GM12878 (cell line): ENCODE measurements at regions not wholly inside any gene's neighbourhood (a gene's known extent, or its start where the extent isn't known, plus 50 kb on each side); places are given as distances from the start of the nearest gene placed in this dataset.

Experiments used
- ATAC-seq: fragments of 200-7000 bp; cut with Tn5 transposase; 3 replicates; pipeline ENCODE4 v1.9.1; 2020; ENCODE audit warnings: mild to moderate bottlenecking, moderate library complexity
- BruUV-seq: library from RNA; stranded (reverse); fragments of 400-500 nt; replicated peaks from 2 replicates; lab custom pipeline; 2021; lab: Mats Ljungman, UMichigan
- CTCF ChIA-PET: fragments of 300-600 bp; sonication (Branson Sonifier 250); formaldehyde crosslinking; extraction: SDS; loops from one replicate; lab custom pipeline; 2021; ENCODE audit warnings: inconsistent platforms; lab: Yijun Ruan, JAX
- POLR2A ChIA-PET: fragments of 350-600 bp; formaldehyde crosslinking; extraction: SDS; loops from one replicate; lab custom pipeline; 2021; ENCODE audit warnings: inconsistent platforms; lab: Charles Lee
- RAD21 ChIA-PET: fragments of 300-600 bp; sonication (Branson Sonifier 250); formaldehyde crosslinking; loops from one replicate; lab custom pipeline; 2023; ENCODE audit warnings: antibody characterized with exemption; ENCODE audit not compliant: unreplicated experiment; lab: Charles Lee
- SMC1A ChIA-PET: fragments of 300-600 bp; sonication (Branson Sonifier 250); formaldehyde crosslinking; loops from one replicate; lab custom pipeline; 2023; ENCODE audit not compliant: unreplicated experiment, uncharacterized antibody; lab: Charles Lee
- DNase-seq: peaks from one replicate; pipeline ENCODE4 v3.0.0-alpha.2; 2011; ENCODE audit warnings: low read depth, low spot score
- FAIRE-seq: peaks from 3 replicates; lab custom pipeline; 2011; peaks lifted over from hg19 to GRCh38; lab: Jason Lieb, UNC
- H2AFZ ChIP-seq: 2 replicates; pipeline ENCODE4 v1.6.0; 2011; ENCODE audit warnings: low read depth, low read length, control low read depth; ENCODE audit not compliant: control insufficient read depth
- H3K27ac ChIP-seq: 2 replicates; pipeline ENCODE4 v1.5.1; 2011; ENCODE audit warnings: control low read depth; ENCODE audit not compliant: control insufficient read depth, insufficient read depth
- H3K27me3 ChIP-seq, 2 experiments: replicated peaks in 1 of 2; 2 replicates each; pipeline versions ENCODE4 v1.6.0 to v1.6.1; 2011; ENCODE audit warnings: low read length in 1 of 2; ENCODE audit not compliant: control insufficient read depth in 2 of 2, insufficient read depth in 2 of 2
- H3K36me3 ChIP-seq, 2 experiments: 2 replicates each; pipeline ENCODE4 v1.5.1; 2011; ENCODE audit warnings: low read length in 1 of 2; ENCODE audit not compliant: control insufficient read depth in 2 of 2, insufficient read depth in 2 of 2
- H3K4me1 ChIP-seq: 2 replicates; pipeline ENCODE4 v1.6.1; 2011; ENCODE audit warnings: mild to moderate bottlenecking, low read length, moderate library complexity, mixed read lengths; ENCODE audit not compliant: control insufficient read depth, insufficient read depth
- H3K4me2 ChIP-seq: 2 replicates; pipeline ENCODE4 v1.6.0; 2011; ENCODE audit warnings: control low read depth; ENCODE audit not compliant: control insufficient read depth, insufficient read depth
- H3K4me3 ChIP-seq: fragments of 200-600 bp; sonication (generic); 2 replicates; pipeline ENCODE4 v1.5.1; 2016
- H3K79me2 ChIP-seq: 2 replicates; pipeline ENCODE4 v1.6.0; 2011; ENCODE audit warnings: low read length; ENCODE audit not compliant: control insufficient read depth, insufficient read depth
- H3K9ac ChIP-seq: 2 replicates; pipeline ENCODE4 v1.8.0; 2011; ENCODE audit warnings: low read length, control low read depth, mixed read lengths; ENCODE audit not compliant: control insufficient read depth, insufficient read depth
- H3K9me3 ChIP-seq: replicated peaks from 3 replicates; pipeline ENCODE4 v1.5.1; 2011; ENCODE audit warnings: mild to moderate bottlenecking, low read length; ENCODE audit not compliant: control insufficient read depth, insufficient read depth
- H4K20me1 ChIP-seq: 2 replicates; pipeline ENCODE4 v1.6.0; 2011; ENCODE audit not compliant: control insufficient read depth, insufficient read depth
- BCL3 ChIP-seq: IDR thresholded peaks from 2 replicates; pipeline ENCODE4 v1.6.1; 2011; ENCODE audit warnings: borderline replicate concordance, low read depth, mild to moderate bottlenecking, moderate library complexity, low read length; ENCODE audit not compliant: insufficient read depth, poor library complexity, severe bottlenecking
- CBX3 ChIP-seq: fragments of 200-600 bp; sonication (generic); IDR thresholded peaks from 2 replicates; pipeline ENCODE4 v1.6.1; 2016; ENCODE audit warnings: low read depth, borderline replicate concordance
- CBX5 ChIP-seq: sonication (generic); IDR thresholded peaks from 2 replicates; pipeline ENCODE4 v1.6.1; 2016; ENCODE audit warnings: low read depth, moderate library complexity, mild to moderate bottlenecking, inconsistent platforms
- CHD2 ChIP-seq: IDR thresholded peaks from 2 replicates; pipeline ENCODE4 v1.6.1; 2011; ENCODE audit warnings: low read depth, low read length, improper control_type of control experiment, borderline replicate concordance
- DPF2 ChIP-seq: fragments of 450-650 bp; IDR thresholded peaks from 2 replicates; pipeline ENCODE4 v1.6.1; 2017; ENCODE audit warnings: mild to moderate bottlenecking
- FOXM1 ChIP-seq: IDR thresholded peaks from 2 replicates; pipeline ENCODE4 v1.6.1; 2012; ENCODE audit warnings: low read depth, mild to moderate bottlenecking, inconsistent platforms, low read length, moderate library complexity
- IKZF2 ChIP-seq, 2 experiments: fragments of 450-650 bp; IDR thresholded peaks; 2 replicates each; pipeline ENCODE4 v1.6.1; 2017; ENCODE audit warnings: mild to moderate bottlenecking in 2 of 2, moderate library complexity in 2 of 2
- IRF5 ChIP-seq: fragments of 450-650 bp; IDR thresholded peaks from 2 replicates; pipeline ENCODE4 v1.6.1; 2017; ENCODE audit warnings: borderline replicate concordance
- NFYA ChIP-seq: IDR thresholded peaks from 2 replicates; pipeline ENCODE4 v1.6.1; 2011; ENCODE audit warnings: low read depth, mild to moderate bottlenecking, low read length, improper control_type of control experiment, borderline replicate concordance
- SMC3 ChIP-seq: IDR thresholded peaks from 2 replicates; pipeline ENCODE4 v1.6.1; 2011; ENCODE audit warnings: low read length, improper control_type of control experiment, borderline replicate concordance
- SREBF1 ChIP-seq: IDR thresholded peaks from 2 replicates; pipeline ENCODE4 v1.6.1; 2012; ENCODE audit warnings: mild to moderate bottlenecking, low read length
- SUPT20H ChIP-seq: IDR thresholded peaks from 2 replicates; pipeline ENCODE4 v1.6.1; 2011; ENCODE audit warnings: low read depth, mild to moderate bottlenecking, low read length, moderate library complexity, borderline replicate concordance; ENCODE audit not compliant: control insufficient read depth
- TAF1 ChIP-seq: IDR thresholded peaks from 2 replicates; pipeline ENCODE4 v1.6.1; 2011; ENCODE audit warnings: mild to moderate bottlenecking, low read depth, low read length, borderline replicate concordance
- WGBS: methylation state at CpG from one replicate; pipeline ENCODE4 v1.1.6; 2016; ENCODE audit warnings: low lambda C conversion rate; ENCODE audit not compliant: insufficient replicate concordance, insufficient coverage; ENCODE audit errors: missing lambda C conversion rate; 5-methylcytosine and 5-hydroxymethylcytosine counted together
- in situ Hi-C: fragments of 300-500 bp; cut with MboI; formaldehyde crosslinking; loops from 9 replicates; pipeline ENCODE4 v1.14.3; 2018; ENCODE audit warnings: mixed read lengths
- intact Hi-C: fragments of 100-400 bp; cut with micrococcal nuclease; formaldehyde crosslinking; loops from one replicate; pipeline ENCODE4 v1.14.2; 2022; ENCODE audit not compliant: unreplicated experiment

- in situ Hi-C loops (no loop called here), intact Hi-C loops (no loop called here)
- ChIA-PET RAD21 (no interaction called here), POLR2A (no interaction called here), CTCF (no interaction called here), SMC1A (no interaction called here)
- TF ChIP-seq SUPT20H, result no peak
- no peak for TF ChIP-seq NFYA
- no peak for TF ChIP-seq BCL3
- BruUV-seq, result no TSS peak
- no peak overlapping the region for H2AFZ ChIP-seq
- H3K36me3 ChIP-seq, result no peaks in the 10 kb centered on the region
- no peak overlapping the region for H3K4me3 ChIP-seq
- DNase-seq (no peak), ATAC-seq (no peak), FAIRE-seq (no peak)
- H3K27me3 ChIP-seq, result peaks cover 2% of the 10 kb centered on the region in 2 experiments; a peak in 3 of 4 replicates
- H4K20me1 ChIP-seq, result no peaks in the 10 kb centered on the region
- H3K4me1 ChIP-seq, result no peaks in the 10 kb centered on the region
- H3K79me2 ChIP-seq, result no peaks in the 10 kb centered on the region
- H3K9ac ChIP-seq, result no peak overlapping the region
- no peaks in the 10 kb centered on the region; the same call in 2 of the 3 replicates for H3K9me3 ChIP-seq
- H3K4me2 ChIP-seq, result no peak overlapping the region
- H3K27ac ChIP-seq, result no peak overlapping the region
- WGBS, result 53% methylated on average over 13 of the region's 13 CpGs
Measured at GRCh38 chr2:11068856-11069526, 86.3 kb upstream of the SLC66A3 start.

GRCh38 chr2:11069566-11070185, 85.6 kb upstream of the SLC66A3 start:
- H3K9me3 ChIP-seq, result no peaks in the 10 kb centered on the region; the same call in 2 of the 3 replicates
- H3K27me3 ChIP-seq, result peaks cover 2% of the 10 kb centered on the region in 2 experiments; a peak in 3 of 4 replicates
- no peak for FAIRE-seq
- no peaks in the 10 kb centered on the region for H3K79me2 ChIP-seq
- H3K9ac ChIP-seq, result no peak overlapping the region
- TF ChIP-seq CHD2, result no peak
- TF ChIP-seq CBX5, result no peak
- no peak for TF ChIP-seq SREBF1
- TF ChIP-seq IRF5, result no peak
- TF ChIP-seq IKZF2 (IDR thresholded peaks at IDR 0.05), result no peak
- TF ChIP-seq SMC3, result no peak
- no peak for TF ChIP-seq FOXM1
- TF ChIP-seq DPF2, result no peak
- TF ChIP-seq TAF1, result no peak
- no peak for TF ChIP-seq CBX3
- no peak overlapping the region for H3K4me3 ChIP-seq
- SMC1A ChIA-PET, result no interaction called here
- no peaks in the 10 kb centered on the region for H4K20me1 ChIP-seq
- POLR2A ChIA-PET, result no interaction called here
- WGBS, result 50% methylated on average over 10 of the region's 10 CpGs
- no peak overlapping the region for H3K4me2 ChIP-seq
- CTCF ChIA-PET, result no interaction called here
- RAD21 ChIA-PET, result no interaction called here
- BruUV-seq, result no TSS peak
- no peaks in the 10 kb centered on the region for H3K4me1 ChIP-seq
- in situ Hi-C loops, result no loop called here
- no peak overlapping the region for H3K27ac ChIP-seq
- no peak for ATAC-seq
- intact Hi-C loops, result loop anchor here (10.0 kb wide), 1 partner anchor 55 kb away; no protein-coding TSS in a partner anchor
- no peak overlapping the region for H2AFZ ChIP-seq
- no peak for DNase-seq
- H3K36me3 ChIP-seq, result no peaks in the 10 kb centered on the region
